IPS DF 4.7 (cell line): ENCODE measurements at regions not wholly inside any gene's neighbourhood (a gene's known extent, or its start where the extent isn't known, plus 50 kb on each side); places are given as distances from the start of the nearest gene placed in this dataset.

ENCODE experiments used
- DNase-seq: peaks from one replicate; pipeline ENCODE4 v3.0.0-alpha.2; 2013; ENCODE audit warnings: low spot score; ENCODE audit errors: extremely low read depth

DNA sequence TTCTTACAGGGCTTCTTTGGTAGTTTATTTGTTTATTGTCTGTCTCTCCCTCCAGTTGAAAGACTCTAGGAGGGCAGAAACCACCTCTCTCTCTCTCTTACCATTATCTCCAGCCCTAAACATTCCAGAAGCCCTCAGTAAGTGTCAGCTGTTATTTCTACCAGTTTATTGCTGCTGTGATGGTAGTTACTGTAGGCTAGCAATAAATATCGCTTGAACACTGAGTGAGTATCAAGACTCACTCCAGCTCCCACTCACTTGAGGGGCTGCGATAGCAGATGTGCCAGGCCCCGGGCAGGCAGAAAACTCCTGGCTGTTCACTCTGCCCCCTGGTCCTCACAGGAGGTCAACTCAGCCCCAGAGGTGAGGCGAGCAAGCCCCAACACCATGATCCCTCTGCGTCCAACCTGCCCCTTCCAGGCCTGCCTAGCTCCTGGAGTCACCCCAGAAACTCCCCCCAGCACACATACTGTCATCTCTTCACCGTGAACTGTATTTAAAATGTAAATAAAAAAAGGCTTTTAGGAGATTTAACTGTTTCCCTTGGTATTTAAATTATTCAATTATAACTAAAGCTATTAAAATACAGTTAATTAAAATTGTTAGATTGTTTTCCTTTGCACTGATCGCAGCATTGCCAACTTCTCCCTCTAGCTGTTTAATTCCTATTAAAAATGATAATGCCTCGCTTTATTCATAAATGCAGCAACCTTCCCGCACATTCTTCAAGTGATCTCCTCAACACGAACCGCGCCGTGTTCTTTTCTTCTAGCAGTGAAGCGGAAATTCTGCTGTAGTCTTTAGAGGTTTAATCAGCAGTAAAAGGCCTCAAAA lies 321.1 kb upstream of the ZMIZ1 start:
- no peak for DNase-seq

- no peak for DNase-seq
Observed at GRCh38 chr10:78748235-78748533, 320.6 kb upstream of the ZMIZ1 start.

GRCh38 chr10:78749200-78749599 lies 319.6 kb upstream of the ZMIZ1 start:
- no peak for DNase-seq

DNA sequence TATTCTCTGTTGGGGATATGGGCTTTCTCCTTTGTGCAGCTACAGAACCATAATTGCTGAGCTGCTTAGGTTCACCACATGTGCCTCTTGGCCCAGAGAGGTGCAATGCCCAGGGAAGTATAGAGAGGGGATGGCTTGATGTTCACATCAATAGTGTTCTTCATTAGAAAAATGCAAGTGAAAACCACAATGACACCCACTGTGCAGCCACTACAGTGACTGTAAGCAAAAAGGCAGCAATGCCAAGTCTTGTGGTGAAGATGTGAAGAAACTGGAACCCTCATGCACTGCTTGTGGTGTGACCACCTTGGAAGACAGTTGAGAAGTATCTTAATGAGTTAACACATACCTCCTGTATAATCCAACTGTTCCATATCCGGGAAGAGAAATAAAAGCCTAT lies 318.9 kb upstream of the ZMIZ1 start:
- no peak for DNase-seq

DNA sequence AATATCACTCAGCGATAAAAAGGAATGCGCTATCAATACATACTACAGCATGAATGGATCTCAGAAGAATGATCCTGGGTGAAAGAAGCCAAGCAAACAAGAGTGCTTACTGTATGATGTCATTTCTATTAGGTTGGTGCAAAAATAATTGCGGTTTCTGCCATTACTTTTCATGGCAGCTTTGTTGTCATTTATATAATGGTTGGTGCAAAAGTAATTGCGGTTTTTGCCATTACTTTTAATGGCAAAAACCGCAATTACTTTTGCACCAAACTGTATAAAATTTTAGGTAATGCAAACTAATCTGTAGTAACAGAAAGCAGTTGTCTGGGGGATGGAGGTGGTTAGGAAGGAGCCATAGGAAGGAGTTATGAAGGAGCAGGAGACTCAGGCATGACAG lies 318.3 kb upstream of the ZMIZ1 start:
- no peak for DNase-seq

DNA sequence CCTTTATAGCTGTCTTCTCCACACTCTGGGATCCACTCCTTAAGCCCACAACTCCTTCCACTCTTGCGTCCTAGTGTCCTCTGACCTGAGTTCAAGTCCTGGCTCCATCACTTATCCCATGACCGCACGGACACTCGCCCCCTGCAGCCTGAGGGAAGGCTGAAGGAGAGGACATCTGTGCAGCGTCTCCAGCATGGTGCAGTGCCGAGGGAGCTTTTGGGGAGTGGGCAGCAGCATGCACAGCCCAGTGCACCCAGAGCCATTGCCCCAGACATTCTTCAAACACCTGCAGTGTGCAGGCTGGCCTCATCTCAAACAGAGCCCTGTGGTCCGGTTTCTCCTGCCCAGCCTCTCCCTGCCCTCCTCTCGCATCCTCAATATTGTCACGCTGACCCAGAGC lies 317.1 kb upstream of the ZMIZ1 start:
- no peak for DNase-seq

- no peak for DNase-seq
Observed at GRCh38 chr10:78752221-78752620, 316.5 kb upstream of the ZMIZ1 start.

- no peak for DNase-seq
Observed at GRCh38 chr10:78752708-78753107, 316.1 kb upstream of the ZMIZ1 start.

- DNase-seq, result no peak
Observed at GRCh38 chr10:78754269-78755062, 314.3 kb upstream of the ZMIZ1 start.

DNA sequence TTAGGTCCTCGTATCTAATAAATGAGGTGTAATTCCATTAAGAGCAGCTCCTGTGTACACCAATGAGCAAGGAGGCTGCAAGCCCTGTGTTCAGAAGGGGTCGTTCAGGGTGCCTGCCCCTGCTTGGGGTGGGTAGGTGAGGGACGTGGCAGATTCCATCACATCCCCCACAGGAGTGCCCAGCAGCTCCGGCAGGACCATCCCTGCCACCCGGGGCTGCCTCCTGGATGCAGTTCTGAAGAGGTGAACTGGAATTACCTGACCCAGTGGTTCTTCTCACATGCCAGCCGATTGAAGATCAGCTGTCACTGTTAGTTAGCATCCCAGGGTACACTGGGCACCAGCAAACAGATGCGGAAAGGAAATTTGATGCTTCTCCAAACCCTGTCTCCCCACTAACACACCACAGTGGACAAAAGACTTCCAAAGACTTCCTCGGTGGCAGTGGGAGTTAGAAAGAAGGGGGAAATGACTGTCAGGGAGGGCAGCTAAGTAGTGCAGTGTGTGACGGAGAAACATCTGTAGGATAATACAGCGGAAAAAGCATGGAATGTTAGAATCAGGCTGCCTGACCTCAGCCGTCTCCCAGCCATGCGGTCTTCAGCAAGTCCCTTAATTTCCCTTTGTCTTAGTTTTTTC lies 313.6 kb upstream of the ZMIZ1 start:
- no peak for DNase-seq

DNA sequence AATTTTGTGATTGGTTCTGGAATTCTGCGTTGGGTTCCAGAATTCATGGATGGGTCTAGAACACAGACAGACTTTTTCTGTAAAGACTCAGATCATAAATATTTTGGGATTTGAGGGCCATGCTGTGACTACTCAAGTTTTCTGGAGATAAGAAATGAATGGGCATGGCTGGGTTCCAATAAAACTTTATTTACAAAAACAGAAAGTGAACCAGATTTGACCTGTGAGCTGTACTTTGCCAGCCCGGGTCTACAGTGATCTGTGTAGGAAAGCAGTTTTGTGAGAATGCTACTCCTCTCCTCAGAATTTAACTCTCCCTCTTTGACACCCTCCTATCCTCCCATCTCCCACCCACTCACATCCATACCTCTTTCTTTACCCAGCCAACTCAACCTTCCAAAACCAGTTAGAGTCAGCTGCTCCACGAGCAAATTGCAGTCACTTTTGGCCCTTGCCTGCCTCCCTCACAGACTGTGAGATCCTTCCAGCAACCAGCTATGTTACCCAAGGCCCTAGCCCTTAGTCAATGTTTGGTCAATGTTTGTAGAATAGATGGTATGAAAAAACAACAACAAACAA lies 312.8 kb upstream of the ZMIZ1 start:
- no peak for DNase-seq

DNA sequence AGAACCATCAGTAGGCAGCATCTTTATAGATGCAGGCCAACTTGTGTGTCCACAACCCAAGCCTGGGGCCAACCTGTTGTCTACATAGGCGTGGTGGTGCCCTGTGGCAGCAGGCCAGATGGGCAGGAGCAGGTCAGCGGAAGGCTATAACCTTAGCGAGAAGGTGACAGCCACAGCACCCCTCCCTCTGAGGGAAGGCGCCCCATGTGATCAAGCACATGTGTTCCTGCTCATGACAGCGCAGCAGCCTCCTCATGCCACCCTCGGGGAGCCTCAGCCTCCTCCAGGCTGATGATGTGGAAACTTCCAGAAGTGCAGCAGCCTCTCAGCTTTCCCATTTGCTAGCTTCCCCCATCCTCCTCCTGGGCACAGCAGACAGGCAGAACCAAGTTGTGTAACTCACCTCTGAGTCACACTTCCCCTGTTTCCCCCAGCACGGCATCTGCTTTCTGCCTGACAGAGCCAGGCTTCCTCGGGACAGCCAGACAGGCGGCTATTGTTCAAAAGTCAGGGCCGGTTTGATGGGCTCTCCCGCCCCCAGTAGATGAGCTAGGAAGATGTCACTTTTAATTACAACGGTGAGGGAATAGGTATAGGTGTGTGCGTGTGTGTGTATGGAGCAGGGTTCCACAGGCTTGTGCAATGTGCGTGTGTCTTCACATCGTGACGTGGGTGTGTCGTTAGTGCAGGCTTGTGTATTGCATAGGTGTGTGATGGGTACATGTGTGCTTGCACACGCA lies 312.0 kb upstream of the ZMIZ1 start:
- no peak for DNase-seq

- no peak for DNase-seq
Observed at GRCh38 chr10:78757344-78757925, 311.3 kb upstream of the ZMIZ1 start.

DNA sequence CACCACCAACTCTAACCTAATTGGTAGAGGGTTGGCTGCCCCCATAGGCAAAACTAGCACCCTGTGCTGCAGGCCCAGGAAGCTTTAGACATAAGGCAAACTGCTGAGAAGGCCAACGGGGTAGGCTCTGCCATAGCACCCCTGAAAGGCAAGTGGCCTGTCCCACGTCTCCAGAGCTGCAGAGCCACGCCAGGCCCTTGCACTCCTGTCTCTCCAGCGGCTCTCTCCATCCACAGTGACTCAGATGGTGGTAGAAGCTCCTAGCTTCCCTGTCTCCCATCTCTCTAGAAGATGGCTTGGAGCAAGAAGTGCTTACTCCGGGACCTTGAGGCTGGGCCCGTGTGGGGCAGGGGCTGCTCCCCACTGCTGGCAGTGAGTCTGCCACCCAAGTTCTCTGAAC lies 310.6 kb upstream of the ZMIZ1 start:
- DNase-seq, result no peak

GRCh38 chr10:78759456-78760120 lies 309.2 kb upstream of the ZMIZ1 start:
- DNase-seq, result no peak

- no peak for DNase-seq
Observed at GRCh38 chr10:78760463-78761310, 308.1 kb upstream of the ZMIZ1 start.

DNA sequence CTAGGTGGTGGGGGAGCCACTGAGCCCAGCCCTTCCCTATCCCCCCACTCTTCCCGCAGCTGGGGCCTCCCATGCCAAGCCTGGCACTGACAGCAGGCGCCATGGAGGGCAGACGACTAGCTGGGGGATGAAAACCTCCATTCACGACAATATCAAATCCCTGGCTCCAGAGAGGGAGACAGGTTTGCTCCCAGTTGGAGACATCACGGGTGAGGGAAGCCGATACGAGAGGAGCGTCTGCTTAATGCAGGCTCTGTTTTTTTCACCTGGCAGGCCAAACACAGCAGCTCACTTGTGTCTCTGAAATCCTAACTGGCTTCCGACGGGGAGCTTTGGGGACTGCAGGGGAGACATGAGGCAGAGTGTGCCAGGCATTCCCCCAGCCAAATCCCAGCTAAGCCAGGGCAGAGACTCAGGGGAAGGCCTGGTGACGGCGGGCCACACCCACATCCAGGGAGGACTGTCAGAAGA lies 307.4 kb upstream of the ZMIZ1 start:
- DNase-seq, result no peak

- no peak for DNase-seq
Observed at GRCh38 chr10:78762086-78762630, 306.6 kb upstream of the ZMIZ1 start.

DNA sequence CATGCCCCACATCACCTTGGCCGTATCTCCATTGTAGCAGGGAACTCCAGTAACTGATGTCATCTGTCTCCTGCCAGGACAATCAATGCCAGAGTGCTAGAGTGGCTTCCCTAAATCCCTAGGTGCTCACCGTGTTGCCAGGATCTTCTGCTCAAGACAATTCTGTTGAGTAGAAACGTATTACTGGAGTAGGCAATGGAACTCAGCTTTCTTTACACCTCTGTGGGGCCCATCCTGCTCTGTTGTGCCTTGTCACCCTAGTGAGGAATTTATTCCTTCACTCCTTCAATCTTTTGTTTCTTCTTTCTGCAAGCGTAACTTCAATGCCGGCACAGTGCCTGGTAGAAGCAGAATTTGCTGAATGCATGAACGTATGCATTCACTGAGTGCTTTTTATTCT lies 305.5 kb upstream of the ZMIZ1 start:
- DNase-seq, result no peak
